Middle frontal gyrus (tissue), 1 donor: ENCODE measurements at regions not wholly inside any gene's neighbourhood (a gene's known extent, or its start where the extent isn't known, plus 50 kb on each side); places are given as distances from the start of the nearest gene placed in this dataset.

Experiments
- DNase-seq: peaks from one replicate; pipeline ENCODE4 v3.0.0-alpha.2; 2015; ENCODE audit warnings: low spot score; ENCODE audit errors: extremely low spot score

DNA sequence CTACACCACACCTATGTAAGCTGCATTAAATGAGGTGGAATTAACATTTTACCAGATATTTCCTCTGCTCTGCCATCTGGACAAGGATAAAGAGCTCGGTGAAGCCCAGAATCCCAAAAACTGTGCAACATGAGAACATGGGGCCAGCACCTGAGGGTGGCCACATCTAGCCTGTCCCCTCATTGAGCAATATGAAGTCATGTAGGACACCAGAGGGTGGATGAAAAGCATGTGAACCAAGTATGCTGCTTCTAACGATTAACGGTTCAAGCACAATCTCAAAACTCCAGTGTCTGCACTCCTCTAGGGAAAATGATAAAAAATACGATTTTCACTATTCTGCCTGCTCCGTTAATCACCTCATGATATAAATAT, 545.8 kb downstream of the EBF1 start:
- DNase-seq = no peak

DNA sequence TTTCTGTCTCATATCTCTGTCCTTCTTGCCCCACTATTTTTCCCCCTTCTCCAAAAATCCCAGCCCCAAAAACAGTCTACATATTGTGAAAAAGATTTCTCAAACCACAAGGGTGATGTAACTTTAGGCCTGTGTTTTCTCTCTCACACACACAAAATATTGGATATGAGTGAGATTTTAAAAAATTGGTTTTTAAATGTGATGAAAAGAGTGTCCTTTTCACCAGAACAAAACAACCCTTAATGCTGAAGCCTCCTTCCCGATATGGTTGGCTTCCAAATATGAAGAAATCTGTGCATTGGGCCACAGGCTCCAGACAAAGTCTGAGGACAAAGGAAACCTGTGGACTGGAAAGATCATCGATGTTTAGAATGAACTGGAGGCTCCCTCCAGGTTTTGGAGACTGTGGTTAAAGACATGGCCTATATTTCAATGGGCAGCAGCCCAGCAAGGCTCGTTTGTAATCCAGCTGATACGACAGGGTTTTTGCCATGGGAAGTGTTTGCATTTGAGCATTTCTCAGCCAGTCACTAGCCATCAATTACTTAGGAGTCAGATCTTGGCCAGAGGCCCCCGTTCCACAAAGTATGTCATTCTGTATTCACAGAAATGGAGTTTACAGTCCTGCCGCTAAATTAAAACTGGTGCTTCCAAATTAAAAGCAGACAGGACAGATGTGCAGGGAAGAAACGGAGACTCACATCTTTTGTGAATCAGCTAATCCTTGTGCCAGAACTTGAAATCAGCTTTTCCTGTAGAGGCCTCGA, 546.3 kb downstream of the EBF1 start:
- no peak for DNase-seq

DNA sequence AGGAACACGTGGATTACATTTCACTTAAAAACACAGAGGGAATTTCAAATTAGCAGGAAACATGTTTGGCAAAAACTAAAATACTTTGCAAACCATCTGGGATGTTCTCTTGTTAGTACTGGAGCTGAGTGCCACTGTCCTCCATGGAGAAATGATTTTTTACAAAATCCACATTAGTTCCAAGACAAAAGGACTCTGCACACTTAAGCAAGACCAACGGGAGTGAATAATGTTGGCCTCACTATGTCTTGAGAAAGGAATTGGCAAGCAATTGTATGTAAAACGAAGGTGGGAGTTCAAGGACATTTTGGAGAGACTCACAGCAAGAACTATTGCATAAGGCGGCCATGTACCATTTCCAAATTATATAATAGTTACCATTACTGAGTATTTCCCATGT, 547.5 kb downstream of the EBF1 start:
- no peak for DNase-seq

DNA sequence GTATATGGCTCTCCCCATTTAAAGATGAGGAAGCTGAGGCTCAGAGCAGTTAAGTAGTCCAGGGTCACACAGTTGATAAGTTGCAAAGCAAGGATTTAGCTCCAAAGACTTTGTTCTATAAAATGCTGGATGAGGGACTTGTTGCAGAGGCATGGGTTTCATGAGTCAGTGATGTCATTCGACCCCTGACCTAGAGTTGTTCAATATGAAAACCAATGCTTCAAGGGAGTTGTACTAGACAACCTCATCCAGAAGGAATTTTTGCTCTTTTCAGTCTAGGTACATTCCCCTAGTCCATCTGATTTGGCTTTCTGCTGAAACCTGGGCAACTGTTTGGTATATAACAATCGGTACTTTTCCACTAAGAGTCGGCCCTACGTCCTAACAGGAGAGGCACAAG, 550.4 kb downstream of the EBF1 start:
- no peak for DNase-seq

DNA sequence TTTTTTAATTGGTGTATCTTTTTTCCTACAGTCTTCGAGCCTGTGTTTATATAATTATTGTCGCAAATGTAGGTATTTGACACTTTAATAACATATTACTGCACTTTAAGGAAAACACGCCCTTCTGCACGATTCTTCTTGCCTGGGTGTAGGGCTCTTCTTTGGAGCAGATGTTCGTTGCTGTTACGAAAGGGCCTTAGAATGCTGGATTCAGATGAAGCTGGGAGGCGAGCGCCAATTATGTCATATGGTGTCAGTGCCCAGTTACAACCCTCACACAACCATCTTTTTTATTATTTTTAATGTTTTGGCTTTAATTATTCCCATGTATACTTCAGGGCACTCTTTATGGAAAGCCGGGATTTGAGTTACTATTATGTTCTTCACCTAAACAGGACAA, 553.0 kb downstream of the EBF1 start:
- DNase-seq = no peak

DNA sequence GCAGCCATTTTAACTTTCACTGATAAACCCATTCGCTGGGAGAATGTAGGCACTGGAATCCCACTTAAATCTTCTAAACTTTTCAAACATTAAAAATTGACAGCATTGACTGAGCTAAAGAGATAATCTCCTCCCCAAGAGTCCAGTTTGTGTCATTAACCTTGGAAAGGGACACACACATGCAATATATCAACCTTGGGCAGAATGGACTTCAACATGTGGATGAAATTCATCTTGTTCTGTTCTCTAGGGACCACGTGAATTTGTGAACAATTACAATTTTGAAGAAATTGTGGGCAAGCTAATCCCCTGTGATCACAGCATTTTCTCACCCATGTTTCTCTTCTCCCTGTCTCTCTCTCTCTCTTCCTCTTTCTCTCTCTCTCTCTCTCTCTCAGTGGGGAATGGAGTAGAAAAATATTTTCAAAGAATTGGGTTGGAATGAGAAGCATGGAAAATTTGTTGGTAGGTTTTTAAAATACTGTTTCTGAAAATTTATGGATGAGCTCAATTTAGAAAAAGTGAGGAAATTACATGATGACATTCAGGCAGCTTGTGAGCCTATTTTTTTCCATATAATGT, 553.7 kb downstream of the EBF1 start:
- no peak for DNase-seq

DNA sequence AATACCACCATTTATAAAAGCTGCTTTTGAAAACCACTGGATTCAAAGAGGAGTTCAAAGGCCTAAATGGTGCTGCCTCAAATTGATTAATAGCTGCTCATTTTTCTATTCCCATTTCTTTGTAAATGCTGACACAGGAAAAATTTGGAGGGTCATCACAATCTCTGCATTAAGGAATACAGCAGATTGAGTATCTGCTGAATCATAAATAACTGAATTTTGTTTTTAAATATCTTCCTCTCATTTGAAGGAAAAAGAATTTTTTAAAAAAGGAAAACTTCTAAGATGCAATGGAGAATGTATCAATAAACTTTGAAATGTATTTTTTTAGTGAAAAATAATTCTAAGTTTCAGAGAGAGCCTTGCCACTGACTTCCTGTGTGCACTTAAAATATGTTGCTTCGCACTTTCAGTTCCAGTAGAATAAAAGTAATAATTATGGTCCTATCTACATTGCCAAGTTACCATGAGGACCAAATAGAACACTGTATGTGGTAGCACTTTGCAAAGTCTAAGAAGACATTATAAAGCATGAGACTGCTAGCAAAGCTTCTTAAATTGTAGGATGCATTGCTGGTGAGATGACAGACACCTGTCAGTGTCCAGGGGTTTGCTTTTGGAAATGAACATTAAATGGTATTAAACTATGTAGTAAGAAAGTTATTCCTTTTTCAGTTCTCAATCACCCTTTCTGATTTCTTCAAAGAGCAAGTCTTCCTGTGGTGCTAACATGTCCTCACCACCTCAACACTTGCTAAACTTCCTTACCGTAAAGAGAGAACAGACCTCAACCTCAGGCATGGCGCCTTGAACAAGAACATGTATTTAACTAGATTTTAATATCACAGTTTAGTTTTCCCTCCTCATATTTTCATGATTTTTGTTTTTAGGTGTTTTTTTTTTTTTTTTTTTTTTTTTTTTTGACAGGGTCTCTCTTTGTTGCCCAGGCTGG, 555.1 kb downstream of the EBF1 start:
- DNase-seq = no peak

DNA sequence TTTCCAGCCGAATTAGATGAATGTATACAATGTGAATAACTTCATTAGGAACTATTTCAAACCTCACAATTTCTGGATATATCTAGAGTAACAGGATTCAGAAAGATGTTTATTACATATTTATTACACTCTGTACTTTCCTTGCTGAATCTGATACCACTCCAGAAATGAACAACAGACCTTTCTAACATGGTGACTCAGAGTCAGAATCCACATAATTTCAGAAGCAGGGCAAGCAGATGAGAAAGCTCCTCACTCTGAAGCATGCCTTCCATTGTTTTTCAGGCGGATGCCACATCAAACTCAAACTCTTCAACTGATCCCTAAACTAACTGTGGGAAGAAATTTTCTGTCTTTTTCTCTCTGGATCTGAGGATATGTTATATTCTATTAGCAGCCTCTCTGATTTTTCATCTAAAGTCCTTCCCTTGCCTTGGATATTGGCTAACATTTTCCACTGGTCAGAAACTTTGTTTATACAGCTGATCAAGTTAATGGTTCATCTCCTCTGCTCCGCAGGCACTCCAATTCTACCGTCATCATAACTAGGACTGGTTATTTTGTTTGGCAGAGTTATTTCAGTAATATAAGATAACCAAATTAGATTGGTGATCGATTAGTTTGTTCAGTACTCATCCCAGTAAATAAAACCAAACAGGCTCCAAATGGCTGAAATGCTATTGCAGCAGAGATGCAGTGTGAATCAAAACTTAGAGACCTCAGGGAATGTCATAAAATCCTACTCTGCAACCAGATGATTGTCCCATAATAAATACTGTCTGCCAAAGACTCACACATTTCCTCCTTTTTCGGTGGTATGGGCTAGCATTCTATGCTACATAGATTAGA, 556.0 kb downstream of the EBF1 start:
- DNase-seq = no peak

DNA sequence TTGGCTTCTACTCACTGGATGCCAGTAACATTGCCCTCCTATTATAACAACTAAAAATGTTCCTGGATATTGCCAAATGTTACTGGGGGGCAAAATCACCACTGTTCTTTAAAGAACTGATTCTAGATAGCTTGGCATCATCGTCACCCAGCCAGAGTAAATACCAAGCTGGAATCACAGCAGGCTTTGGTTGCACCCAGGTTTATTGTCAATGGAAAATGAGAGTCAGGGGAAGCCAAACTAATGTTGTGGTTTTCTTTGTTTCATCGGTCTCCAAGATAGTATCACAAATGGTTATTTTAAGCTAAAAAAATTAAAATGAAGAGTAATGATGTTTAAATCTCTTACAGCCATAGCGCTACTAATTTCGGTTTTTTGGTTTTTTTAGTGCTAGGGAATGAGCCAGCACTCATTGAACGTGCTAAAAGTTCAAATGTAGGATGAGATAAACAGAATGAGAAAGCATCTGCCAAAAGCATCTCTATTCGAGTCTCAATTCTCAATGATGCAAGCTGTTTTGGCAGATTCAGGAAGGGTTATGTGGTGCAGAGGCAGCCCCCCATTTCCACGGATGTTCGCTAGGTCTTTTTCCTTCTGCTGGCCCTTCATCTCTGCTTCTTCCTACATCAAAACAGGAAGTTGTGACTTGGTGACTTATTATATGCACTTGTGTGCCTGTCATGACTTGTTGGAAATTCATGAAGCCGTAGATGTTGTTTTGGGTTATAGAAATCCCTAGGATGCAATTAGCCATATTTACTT, 558.0 kb downstream of the EBF1 start:
- DNase-seq = no peak

DNA sequence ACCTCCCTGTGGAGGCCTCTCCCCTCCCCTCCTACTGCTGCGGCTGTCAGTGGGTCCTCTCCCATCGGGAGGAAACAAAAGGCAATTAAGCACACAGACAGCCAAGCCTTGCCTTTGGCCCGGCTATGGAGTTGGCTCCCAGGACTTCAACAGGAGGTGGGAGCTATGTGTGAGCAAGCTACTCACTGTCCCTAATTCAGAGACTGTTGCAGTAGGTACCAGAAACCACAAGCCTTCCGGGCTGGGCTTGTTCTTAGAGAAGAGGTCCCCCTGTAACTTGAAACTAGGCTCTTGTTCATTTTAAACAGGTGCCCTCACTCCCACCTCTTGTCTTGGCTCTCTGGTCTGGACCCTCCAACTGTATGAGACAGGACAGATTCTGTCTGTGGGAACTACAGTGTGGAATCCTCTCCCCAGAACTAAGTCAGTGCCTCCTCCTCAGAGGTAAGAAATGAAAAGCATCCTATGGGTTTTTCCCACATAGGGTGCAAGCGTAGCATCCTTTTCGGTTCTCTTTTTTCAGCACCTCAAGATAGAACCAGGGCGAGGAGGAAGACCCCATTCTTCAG, 561.1 kb downstream of the EBF1 start:
- no peak for DNase-seq

DNA sequence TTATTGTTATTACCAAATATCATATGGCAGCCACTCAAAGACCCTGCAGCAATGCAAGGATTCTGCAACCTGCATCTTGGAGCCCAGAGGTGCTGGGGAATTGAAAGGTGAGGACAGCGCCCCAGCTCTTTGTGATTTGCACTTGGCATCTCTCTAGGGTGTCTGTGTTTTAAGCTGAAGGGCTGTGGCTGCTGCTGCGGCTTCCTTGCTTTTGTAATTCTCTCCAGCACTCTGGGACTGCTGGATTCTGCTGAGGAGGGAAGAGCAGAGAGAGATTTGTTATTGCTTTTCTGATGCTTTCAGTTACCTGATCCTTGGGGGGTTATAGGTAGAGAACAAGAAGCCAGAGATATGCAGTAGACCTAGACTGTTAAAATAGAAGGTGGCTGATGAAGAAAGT, 562.4 kb downstream of the EBF1 start:
- DNase-seq = no peak

DNA sequence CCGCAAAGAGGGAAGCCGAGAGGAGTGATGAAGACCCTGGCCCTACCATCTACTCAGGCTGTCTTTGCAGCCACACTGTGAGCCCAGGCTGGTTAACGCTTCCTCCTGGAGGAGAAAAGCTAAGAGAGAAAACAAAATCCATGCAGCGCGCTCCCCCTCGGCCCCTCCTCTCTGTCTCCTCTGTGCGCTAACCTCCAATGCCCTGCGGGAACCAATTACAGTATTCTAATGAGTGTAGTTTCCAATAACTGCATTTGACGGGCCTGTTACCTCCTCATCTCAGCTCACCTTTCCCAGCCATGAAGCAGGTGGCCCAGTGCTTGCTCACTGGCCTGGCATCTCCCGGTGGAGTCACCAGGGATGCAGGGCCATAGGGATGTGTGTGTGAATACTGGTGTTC, 565.5 kb downstream of the EBF1 start:
- DNase-seq = no peak

DNA sequence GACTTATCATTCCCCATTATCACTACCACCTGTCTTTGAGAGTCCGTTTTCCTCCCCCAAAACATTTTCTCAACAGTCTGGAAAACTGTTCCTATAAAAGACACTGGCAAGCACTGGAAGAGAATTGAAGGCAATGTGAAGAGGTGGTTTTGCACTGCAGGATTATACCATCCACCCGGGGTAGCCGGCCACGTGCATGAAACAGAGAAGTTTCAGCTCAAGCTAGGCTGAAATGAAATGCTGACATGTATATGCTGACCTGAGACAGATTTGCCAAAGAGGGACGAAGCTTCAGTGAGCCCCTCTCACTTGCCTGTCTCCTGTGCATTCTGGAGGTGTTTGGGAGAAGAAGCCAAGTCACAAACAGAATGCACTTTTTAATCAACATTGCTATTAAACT, 567.0 kb downstream of the EBF1 start:
- no peak for DNase-seq

DNA sequence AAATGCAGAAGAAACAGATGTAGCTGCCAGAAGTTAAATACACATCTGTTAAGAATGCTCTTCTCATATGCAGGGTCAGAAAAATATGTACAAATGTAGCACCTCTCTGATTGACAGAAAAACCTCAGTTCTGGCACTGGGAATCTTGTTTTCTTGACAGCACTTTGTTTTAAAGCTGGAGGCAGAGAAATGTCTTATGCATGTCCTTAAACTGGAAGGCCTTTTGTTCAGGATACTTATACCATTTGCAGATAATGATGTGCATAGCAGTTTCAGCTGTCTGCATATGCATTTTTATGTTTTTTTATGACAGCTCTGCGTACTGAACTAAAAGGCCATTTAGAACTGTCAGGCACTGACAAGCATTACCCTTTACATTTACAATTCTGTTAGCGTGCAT, 567.9 kb downstream of the EBF1 start:
- no peak for DNase-seq

DNA sequence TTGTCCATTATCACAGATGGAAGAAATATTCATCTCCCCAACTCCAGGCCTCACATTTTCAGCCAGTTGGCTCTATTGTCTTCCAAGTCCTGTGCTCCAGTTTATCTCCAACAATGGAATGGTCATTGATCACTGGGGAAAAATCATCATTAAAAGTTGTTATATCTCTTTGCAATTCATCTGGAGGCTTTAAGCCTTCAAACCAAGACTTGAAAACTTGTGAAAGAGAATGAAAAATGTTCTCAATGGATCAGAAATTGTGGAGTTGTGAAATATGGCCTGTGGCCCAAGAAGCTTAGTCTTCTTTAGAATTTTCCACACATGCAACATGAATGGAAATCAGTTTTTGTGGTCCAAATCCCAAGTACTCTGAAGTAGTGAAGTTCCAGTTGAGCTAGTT, 569.6 kb downstream of the EBF1 start:
- DNase-seq = no peak

DNA sequence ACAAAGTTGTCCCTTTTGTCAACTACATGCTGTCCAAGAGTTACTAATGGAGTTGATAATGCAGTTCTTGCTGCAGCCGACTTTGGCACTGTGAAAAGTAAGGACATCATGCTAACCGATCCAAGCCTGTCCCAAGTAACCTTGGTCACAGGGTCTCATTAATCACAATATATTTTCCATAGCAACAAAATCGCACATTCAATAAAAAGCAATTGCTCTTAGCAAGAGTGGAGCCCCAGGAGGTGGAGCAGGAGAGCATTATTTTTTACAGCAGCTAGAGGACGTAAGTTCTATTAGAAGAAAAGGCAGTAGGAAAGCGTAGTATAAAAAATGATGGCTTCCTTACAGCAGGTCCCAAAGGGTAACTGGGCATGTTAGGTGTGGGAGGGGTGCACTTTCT, 570.3 kb downstream of the EBF1 start:
- no peak for DNase-seq

DNA sequence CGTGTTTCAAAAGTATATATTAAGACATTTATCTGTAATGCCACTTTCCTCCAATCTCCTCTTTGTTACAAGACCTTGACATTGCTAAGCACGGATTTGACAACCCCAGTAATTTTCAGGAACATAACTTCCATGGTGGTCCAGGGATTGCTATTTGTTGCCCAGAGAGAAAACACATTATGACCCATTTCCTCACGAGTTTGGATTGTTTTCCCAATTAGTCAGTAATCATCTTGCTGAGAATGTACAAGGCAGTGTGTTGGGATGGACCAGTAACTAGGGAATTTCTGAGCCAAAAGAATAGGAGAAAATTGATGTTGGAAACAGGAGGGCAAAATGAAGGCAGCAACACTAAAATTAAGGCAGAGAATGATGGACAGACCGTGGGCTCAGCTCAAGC, 574.1 kb downstream of the EBF1 start:
- DNase-seq = no peak

DNA sequence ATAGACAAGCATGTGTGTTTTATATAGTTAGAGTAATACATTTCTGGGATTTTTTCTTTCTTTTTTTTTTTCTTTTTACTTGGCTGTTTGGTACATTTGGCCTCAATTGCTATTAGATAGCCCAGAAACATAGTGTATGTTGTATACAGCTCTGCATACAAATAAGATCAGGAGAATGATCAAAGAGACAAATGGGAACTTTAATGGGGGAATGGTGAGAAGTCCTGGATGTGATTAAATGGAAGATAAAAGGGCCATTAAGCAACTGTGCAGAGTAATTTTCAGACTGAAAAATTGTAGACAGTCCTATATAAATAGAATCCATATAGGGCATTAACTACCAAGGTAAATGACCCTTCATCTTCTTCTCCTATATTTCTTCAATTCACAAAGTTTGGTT, 575.6 kb downstream of the EBF1 start:
- no peak for DNase-seq

DNA sequence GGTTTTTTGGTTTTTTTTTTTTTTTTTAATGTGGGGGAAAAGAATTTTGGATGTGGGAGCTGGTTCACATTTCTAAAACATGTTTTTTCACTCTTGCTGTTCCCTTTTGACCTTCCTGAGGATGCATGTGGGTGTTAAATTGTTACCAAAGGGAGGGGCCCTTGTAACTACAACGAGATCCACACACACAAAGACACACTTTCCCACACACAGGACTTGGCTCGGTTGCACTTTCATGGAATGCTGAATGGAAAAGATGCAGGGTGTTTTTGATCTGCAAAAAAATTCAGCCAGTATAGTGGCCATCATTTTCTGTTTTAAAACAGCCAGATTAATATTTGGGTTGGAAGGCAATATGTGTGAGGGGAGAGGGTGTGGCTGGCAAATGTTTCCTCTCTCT, 576.9 kb downstream of the EBF1 start:
- no peak for DNase-seq

DNA sequence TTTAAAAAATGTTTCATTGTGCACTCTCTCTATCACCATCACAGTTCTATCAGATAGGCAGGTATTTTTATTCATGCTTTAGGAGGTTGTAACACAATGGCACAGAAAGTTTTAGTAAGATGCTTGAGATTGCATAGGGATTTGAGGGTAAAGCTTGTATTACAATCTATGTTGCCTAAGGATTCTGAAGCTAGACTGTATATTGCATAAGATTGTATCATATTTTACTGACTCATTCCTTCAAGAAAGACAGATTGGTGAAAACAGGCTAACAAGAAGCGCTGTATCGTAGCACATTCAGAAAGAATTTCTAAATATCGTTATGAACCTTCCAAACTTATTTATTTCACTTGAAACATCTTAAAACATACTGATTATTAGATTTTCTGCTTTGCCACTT, 577.7 kb downstream of the EBF1 start:
- no peak for DNase-seq
